ENCODE measurements at regions not wholly inside any gene's neighbourhood (a gene's known extent, or its start where the extent isn't known, plus 50 kb on each side); places are given as distances from the start of the nearest gene placed in this dataset.

GRCh38 chr1:188382851-188383250, 1554.1 kb downstream of the PLA2G4A start:
- DNase-seq: no peak

DNA sequence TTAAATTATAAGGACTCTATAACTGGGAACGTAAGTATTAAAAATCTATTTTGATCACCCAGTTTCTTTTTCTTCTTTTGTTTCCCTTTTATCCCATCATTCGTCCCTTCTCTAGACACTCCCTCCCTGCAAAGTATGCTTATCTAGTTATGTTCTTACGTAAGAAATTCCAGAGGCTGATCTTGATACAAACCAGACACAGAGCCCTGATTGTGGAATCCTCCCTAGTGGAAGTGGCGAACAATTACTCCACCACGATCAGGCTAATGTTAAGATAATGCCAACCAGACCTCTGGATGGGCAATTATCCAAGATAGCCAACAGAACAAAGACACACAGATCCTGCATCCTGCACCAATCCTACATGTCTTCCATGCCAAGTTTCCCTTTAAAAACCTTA, 1557.4 kb downstream of the PLA2G4A start:
- no peak for DNase-seq

DNA sequence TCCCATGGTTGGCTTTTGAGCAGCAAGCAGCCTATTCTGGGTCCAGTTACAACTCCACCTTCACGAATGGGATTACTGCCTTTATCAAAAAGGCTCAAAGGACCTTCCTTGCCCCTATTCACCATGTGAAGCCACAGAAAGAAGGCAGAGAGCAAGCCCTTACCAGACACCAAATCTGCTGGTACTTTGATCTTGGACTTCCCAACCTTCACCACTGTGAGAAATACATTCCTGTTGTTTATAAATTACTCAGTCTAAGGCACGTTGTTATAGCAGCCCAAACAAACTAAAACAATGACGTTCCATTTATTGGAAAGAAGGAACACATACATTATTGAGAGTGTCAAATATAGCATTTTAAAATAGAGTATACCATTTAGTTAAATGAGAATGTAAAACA, 1557.9 kb downstream of the PLA2G4A start:
- DNase-seq: no peak

- DNase-seq: no peak
Measured at GRCh38 chr1:188394677-188395076, 1565.9 kb downstream of the PLA2G4A start.

- DNase-seq: peak; percentile 37
Measured at GRCh38 chr1:188397521-188397920, 1568.8 kb downstream of the PLA2G4A start.

DNA sequence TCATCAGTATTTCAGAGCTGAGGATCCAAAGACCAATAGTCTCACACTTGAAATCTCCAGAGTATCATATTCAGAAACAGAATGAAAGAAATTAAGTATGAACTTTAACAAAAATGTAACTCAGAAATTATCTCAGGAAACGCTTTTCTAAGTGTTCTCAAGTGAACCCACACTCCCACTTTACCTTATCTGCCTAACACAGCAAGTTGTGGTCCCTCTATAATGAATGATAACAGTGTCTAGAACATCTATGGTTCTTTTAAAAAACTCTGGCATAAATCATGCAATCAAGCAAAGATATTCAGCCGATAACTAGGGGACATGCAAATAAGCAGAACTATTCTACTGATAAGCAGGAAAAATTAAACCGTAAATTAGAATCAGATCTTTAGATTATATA, 1574.2 kb downstream of the PLA2G4A start:
- DNase-seq: peak; percentile 70

- DNase-seq: no peak
Measured at GRCh38 chr1:188406636-188407035, 1577.9 kb downstream of the PLA2G4A start.

- no peak for DNase-seq
Measured at GRCh38 chr1:188420177-188420576, 1591.4 kb downstream of the PLA2G4A start.

DNA sequence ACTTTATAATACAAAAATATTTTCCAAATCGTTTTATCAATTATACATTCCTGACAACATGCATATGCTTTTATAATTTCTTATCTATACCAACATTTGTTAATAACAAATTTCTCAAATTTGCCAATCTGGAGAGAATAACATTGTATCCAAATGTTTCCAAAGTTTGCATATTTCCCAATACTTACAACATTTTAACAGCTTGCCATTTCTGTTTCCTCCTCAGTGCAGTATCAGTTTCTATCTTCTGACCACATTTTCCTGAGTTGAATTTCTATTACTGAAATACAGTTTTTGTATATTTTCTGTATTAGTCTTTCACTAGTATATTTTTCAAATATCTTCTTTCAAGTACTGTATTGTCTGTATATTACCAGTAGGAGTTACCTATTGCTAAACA, 1594.3 kb downstream of the PLA2G4A start:
- DNase-seq: peak; percentile 21

GRCh38 chr1:188424176-188424575, 1595.4 kb downstream of the PLA2G4A start:
- DNase-seq: no peak

DNA sequence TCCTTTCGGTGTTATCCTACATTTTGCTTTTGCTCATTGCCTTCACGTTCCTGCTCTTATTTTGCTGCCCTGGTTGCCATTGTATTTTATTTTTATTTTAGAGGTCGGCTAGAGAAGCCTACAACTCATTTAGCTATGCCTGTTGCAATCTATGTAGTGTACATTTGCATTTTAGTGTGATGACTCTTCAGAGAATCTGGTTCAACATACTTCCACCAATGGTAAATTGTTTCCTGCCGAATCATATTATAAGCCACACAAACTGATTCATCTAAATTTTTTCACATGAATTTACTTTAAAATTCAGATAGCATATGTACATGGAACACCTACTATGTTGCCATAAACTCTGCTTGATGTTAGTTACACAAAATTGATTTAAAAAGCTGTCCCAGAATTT, 1596.9 kb downstream of the PLA2G4A start:
- DNase-seq: no peak

DNA sequence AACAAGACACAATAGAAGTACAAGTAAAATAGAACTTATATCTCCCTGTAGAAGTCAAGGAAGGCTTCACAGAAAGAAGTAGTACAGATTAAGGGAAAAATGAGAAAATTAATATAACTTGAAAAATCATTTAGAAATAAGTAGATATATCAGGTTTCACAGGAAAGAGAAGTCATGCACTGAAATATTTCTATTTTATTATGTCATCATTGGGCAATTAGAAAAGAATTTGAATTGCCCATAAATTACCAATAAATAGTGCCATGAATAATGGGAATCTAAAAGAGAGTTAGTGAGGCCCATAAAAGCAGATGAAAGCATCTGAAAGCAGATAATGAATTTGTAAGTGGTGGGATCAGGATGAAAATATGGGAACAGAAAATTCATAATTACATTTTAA, 1597.8 kb downstream of the PLA2G4A start:
- DNase-seq: no peak

- no peak for DNase-seq
Measured at GRCh38 chr1:188427642-188428041, 1598.9 kb downstream of the PLA2G4A start.

DNA sequence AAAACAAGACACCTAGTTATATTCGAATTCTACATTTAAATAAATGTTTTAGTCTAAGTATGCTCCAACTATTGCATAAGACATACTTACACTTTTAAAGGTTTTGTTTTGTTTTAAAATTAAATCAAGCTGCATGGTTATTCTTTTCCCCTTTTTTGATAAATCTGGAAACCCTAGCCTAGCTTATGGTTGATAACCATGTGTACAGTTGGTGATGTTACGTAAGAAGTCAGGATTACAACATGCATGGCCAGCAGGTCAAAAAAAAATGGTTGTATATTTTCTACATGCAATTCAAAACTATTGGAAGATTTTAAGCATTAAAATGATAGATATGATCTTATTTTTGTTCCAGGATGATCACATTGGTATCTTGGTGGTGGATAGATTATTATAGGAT, 1600.6 kb downstream of the PLA2G4A start:
- DNase-seq: peak; percentile 18

GRCh38 chr1:188432427-188432826, 1603.7 kb downstream of the PLA2G4A start:
- no peak for DNase-seq

DNA sequence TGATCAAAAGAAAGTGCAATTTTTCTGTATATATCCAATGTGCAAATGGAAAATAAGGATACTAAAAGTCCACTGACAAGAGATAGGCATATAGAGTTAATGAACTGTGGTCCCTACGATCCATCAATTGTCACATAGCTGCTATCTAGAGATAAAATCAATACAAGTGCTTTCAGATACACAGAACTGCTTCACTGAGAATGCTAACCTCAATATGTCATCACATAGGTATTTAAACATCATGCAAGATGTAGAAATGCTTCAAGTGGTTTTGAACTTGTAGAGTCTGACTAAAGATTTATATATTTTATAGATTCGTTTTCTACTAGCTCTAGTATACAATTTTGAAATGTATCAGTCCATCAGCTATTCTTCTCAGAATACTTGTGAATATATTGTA, 1604.7 kb downstream of the PLA2G4A start:
- DNase-seq: no peak

DNA sequence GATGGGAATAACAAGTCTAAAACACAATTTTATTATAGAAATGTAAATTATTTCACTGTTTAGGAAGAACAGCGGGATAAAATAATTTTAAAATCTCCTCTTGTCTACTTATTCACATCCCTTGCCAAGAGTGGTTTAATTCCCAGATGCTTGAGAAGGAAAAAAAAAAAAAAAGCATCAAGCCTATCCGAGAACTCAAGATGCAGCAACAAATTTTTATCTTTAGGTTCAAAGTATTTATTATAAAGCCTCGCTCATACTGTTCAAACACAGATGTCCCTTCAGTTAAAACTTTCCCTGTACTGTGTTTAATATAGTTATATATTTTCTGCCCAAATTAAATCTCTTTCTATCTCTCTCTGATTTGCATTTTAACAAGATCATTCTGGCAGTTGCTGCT, 1615.8 kb downstream of the PLA2G4A start:
- DNase-seq: no peak

GRCh38 chr1:188462837-188463236, 1634.1 kb downstream of the PLA2G4A start:
- no peak for DNase-seq

- DNase-seq: no peak
Measured at GRCh38 chr1:188463919-188464318, 1635.2 kb downstream of the PLA2G4A start.

DNA sequence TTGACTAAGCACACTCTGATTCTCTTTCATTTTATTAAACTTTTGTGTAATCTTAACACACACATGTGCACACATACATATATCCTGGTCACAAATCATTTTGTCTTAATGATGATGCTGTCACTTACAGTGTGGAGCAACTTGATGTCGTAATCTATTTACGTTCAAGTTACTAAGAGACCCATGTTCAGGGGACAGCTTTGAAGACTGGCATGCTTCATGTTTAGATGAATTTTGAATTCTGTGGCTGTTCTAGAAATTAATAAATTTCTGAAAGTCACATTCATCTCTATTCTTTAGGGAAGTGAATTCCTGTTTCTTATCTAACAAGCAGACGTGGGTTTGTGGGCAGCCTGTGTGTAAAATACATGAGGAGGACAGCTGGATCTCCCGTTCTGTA, 1637.8 kb downstream of the PLA2G4A start:
- peak; percentile 32 for DNase-seq

DNA sequence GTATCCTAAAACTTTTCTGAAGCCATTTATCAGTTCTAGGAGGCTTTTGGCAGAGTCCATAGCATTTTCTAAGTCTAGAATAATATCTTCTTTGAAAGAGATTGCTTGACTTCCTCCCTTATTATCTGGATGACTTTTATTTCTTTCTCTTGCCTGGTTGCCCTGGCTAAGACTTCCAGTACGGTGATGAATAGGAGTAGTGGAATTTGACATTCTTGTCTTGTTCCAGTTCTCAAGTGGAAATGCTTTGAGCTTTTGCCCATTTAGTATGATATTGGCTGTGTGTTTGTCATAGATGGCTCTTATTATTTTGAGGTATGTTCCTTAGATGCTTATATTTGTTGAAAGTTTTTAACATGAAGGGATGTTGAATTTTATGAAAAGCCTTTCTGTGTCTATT, 1647.9 kb downstream of the PLA2G4A start:
- no peak for DNase-seq

- no peak for DNase-seq
Measured at GRCh38 chr1:188489336-188490112, 1660.8 kb downstream of the PLA2G4A start.

DNA sequence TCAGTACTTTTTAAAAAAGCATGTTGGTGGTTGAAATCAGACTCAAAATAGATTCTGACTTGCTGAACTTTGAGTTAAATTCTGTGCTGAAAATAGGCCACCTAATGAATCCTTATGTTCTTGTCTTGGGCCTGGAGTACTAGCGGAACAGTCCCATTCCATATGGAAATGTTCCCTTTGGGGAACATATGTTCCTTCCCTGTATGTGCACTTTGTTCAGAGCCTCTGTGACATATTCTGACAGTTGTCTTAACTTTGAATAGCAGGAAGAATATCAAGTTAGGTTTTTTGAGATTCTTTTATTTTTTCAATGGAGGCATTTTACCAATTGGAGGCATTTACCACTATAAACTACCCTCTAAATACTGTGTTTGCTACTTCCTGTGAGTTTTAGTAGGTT, 1667.8 kb downstream of the PLA2G4A start:
- DNase-seq: no peak

GRCh38 chr1:188497020-188497419, 1668.3 kb downstream of the PLA2G4A start:
- DNase-seq: no peak

GRCh38 chr1:188499690-188500089, 1670.9 kb downstream of the PLA2G4A start:
- no peak for DNase-seq

All from hematopoietic multipotent progenitor cell treated with erythropoietin and hydrocortisone succinate and interleukin-3 and kit ligand, for 6 days (in vitro differentiated cells).